ENCODE measurements at regions not wholly inside any gene's neighbourhood (a gene's known extent, or its start where the extent isn't known, plus 50 kb on each side); places are given as distances from the start of the nearest gene placed in this dataset.

DNA sequence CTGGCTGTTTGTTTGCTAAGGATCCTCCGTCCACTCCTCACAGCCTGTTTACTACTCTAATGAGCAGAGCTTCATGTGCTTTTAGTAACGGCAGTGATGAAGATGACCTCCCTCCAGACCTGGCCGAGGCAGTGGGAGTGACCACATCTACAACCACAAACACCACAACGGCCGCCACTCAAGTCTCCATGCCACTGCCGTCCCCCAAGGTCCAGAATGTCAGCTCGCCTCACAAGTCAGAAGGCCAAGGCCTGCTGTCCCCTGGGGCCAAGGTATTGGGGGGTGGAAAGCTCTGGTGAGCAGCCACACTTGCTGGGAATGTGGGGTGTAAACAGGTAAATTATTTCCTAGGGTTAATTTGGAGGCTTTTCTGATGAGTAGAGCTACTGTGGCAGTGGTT lies 926.4 kb downstream of the IPMK start:
- no CpG with 5 or more reads among the region's 7 CpGs for WGBS (ENCODE audit: extremely low coverage, insufficient coverage, insufficient read length)
- H3K9ac ChIP-seq (ENCODE audit: low read length) = no peak overlapping the region

GRCh38 chr10:57338823-57339558 lies 928.7 kb downstream of the IPMK start:
- no peak overlapping the region for H4K91ac ChIP-seq (ENCODE audit: low read depth, low read length)
- no peak overlapping the region for H3K23ac ChIP-seq (ENCODE audit: low read length)
- H2BK5ac ChIP-seq (ENCODE audit: low read depth, low read length, poor library complexity) = no peak overlapping the region
- H3K4me3 ChIP-seq (ENCODE audit: low read depth, low read length) = no peak overlapping the region
- no peaks in the 10 kb centered on the region for H3K79me1 ChIP-seq (ENCODE audit: low read length)
- H3K36me3 ChIP-seq (ENCODE audit: control insufficient read depth in 1 of 2, insufficient read depth in 2 of 2, low read length in 2 of 2) = no peaks in the 10 kb centered on the region
- H3K27ac ChIP-seq (ENCODE audit: low read depth, low read length) = no peak overlapping the region
- H2BK12ac ChIP-seq (ENCODE audit: low read length) = no peak overlapping the region
- no peak overlapping the region for H3K4me2 ChIP-seq (ENCODE audit: low read length)
- H3K79me2 ChIP-seq (ENCODE audit: control insufficient read depth, insufficient read depth, low read length, poor library complexity) = no peaks in the 10 kb centered on the region
- H2AFZ ChIP-seq (ENCODE audit: insufficient read depth, low read length, poor library complexity) = no peak overlapping the region
- peak; percentile 5 to 74 for DNase-seq
- no peaks in the 10 kb centered on the region for H3K4me1 ChIP-seq (ENCODE audit: control insufficient read depth in 1 of 2, insufficient read depth in 2 of 2, low read length in 2 of 2)
- H3K9me3 ChIP-seq (ENCODE audit: insufficient read depth, low read depth, low read length) = peaks cover 3% of the 10 kb centered on the region
- no peak overlapping the region for H3K9ac ChIP-seq (ENCODE audit: low read length)
- no peaks in the 10 kb centered on the region for H3K27me3 ChIP-seq (ENCODE audit: insufficient read depth, low read length)
- no CpG with 5 or more reads among the region's 4 CpGs for WGBS (ENCODE audit: extremely low coverage, insufficient coverage, insufficient read length)
- no peak overlapping the region for H3K18ac ChIP-seq (ENCODE audit: low read length)
- H3K4ac ChIP-seq (ENCODE audit: low read depth, low read length) = no peak overlapping the region
- no peak overlapping the region for H4K8ac ChIP-seq (ENCODE audit: low read depth, low read length)
- H2BK120ac ChIP-seq (ENCODE audit: insufficient read depth, low read length, poor library complexity) = no peak overlapping the region
- H2AK5ac ChIP-seq (ENCODE audit: low read length) = no peak overlapping the region
- no peak overlapping the region for H4K12ac ChIP-seq (ENCODE audit: low read depth, low read length)
- H3K14ac ChIP-seq (ENCODE audit: low read length) = no peak overlapping the region

More for the DNA sequence above, 926.4 kb downstream of the IPMK start:
- Histone ChIP-seq H3K27ac (ENCODE audit: low read depth, low read length) (no peak overlapping the region), H3K79me2 (ENCODE audit: control insufficient read depth, insufficient read depth, low read length, poor library complexity) (no peaks in the 10 kb centered on the region), H3K23ac (ENCODE audit: low read length) (no peak overlapping the region), H2BK120ac (ENCODE audit: insufficient read depth, low read length, poor library complexity) (no peak overlapping the region), H2BK12ac (ENCODE audit: low read length) (no peak overlapping the region), H4K8ac (ENCODE audit: low read depth, low read length) (no peak overlapping the region), H4K91ac (ENCODE audit: low read depth, low read length) (no peak overlapping the region), H2BK5ac (ENCODE audit: low read depth, low read length, poor library complexity) (no peak overlapping the region), H3K14ac (ENCODE audit: low read length) (no peak overlapping the region), H3K4me3 (ENCODE audit: low read depth, low read length) (no peak overlapping the region), H3K27me3 (ENCODE audit: insufficient read depth, low read length) (no peaks in the 10 kb centered on the region), H3K4me1 (ENCODE audit: control insufficient read depth in 1 of 2, insufficient read depth in 2 of 2, low read length in 2 of 2) (no peaks in the 10 kb centered on the region), H3K4me2 (ENCODE audit: low read length) (no peak overlapping the region), H3K36me3 (ENCODE audit: control insufficient read depth in 1 of 2, insufficient read depth in 2 of 2, low read length in 2 of 2) (no peaks in the 10 kb centered on the region), H3K4ac (ENCODE audit: low read depth, low read length) (no peak overlapping the region), H4K12ac (ENCODE audit: low read depth, low read length) (no peak overlapping the region), H2AK5ac (ENCODE audit: low read length) (no peak overlapping the region), H3K79me1 (ENCODE audit: low read length) (no peaks in the 10 kb centered on the region), H2AFZ (ENCODE audit: insufficient read depth, low read length, poor library complexity) (no peak overlapping the region), H3K9me3 (ENCODE audit: insufficient read depth, low read depth, low read length) (peaks cover 3% of the 10 kb centered on the region), H3K18ac (ENCODE audit: low read length) (no peak overlapping the region)
- no peak for DNase-seq

- no peaks in the 10 kb centered on the region for H3K36me3 ChIP-seq (ENCODE audit: control insufficient read depth in 1 of 2, insufficient read depth in 2 of 2, low read length in 2 of 2)
- H3K9me3 ChIP-seq (ENCODE audit: insufficient read depth, low read depth, low read length) = peaks cover 2% of the 10 kb centered on the region
- no peak overlapping the region for H3K23ac ChIP-seq (ENCODE audit: low read length)
- H3K4me2 ChIP-seq (ENCODE audit: low read length) = no peak overlapping the region
- H2BK120ac ChIP-seq (ENCODE audit: insufficient read depth, low read length, poor library complexity) = no peak overlapping the region
- no peak overlapping the region for H2AK5ac ChIP-seq (ENCODE audit: low read length)
- no peak overlapping the region for H2BK12ac ChIP-seq (ENCODE audit: low read length)
- H4K91ac ChIP-seq (ENCODE audit: low read depth, low read length) = no peak overlapping the region
- H3K4ac ChIP-seq (ENCODE audit: low read depth, low read length) = no peak overlapping the region
- no peak overlapping the region for H3K14ac ChIP-seq (ENCODE audit: low read length)
- no peak overlapping the region for H3K18ac ChIP-seq (ENCODE audit: low read length)
- no peak overlapping the region for H4K8ac ChIP-seq (ENCODE audit: low read depth, low read length)
- H2BK5ac ChIP-seq (ENCODE audit: low read depth, low read length, poor library complexity) = no peak overlapping the region
- WGBS (ENCODE audit: extremely low coverage, insufficient coverage, insufficient read length) = no CpG with 5 or more reads among the region's 14 CpGs
- H3K9ac ChIP-seq (ENCODE audit: low read length) = no peak overlapping the region
- H3K4me3 ChIP-seq (ENCODE audit: low read depth, low read length) = no peak overlapping the region
- DNase-seq = no peak
- no peak overlapping the region for H3K27ac ChIP-seq (ENCODE audit: low read depth, low read length)
- H4K12ac ChIP-seq (ENCODE audit: low read depth, low read length) = no peak overlapping the region
- no peaks in the 10 kb centered on the region for H3K27me3 ChIP-seq (ENCODE audit: insufficient read depth, low read length)
- no peaks in the 10 kb centered on the region for H3K79me2 ChIP-seq (ENCODE audit: control insufficient read depth, insufficient read depth, low read length, poor library complexity)
- H2AFZ ChIP-seq (ENCODE audit: insufficient read depth, low read length, poor library complexity) = no peak overlapping the region
- no peaks in the 10 kb centered on the region for H3K4me1 ChIP-seq (ENCODE audit: control insufficient read depth in 1 of 2, insufficient read depth in 2 of 2, low read length in 2 of 2)
- no peaks in the 10 kb centered on the region for H3K79me1 ChIP-seq (ENCODE audit: low read length)
These were observed 930.8 kb downstream of the IPMK start for GRCh38 chr10:57336865-57337264.

GRCh38 chr10:57336341-57336740 lies 931.4 kb downstream of the IPMK start:
- no peak overlapping the region for H2AK5ac ChIP-seq (ENCODE audit: low read length)
- H3K27me3 ChIP-seq (ENCODE audit: insufficient read depth, low read length) = no peaks in the 10 kb centered on the region
- H3K36me3 ChIP-seq (ENCODE audit: control insufficient read depth in 1 of 2, insufficient read depth in 2 of 2, low read length in 2 of 2) = no peaks in the 10 kb centered on the region
- no peaks in the 10 kb centered on the region for H3K79me2 ChIP-seq (ENCODE audit: control insufficient read depth, insufficient read depth, low read length, poor library complexity)
- H3K4me2 ChIP-seq (ENCODE audit: low read length) = no peak overlapping the region
- WGBS (ENCODE audit: extremely low coverage, insufficient coverage, insufficient read length) = no CpG with 5 or more reads among the region's 12 CpGs
- H3K4me3 ChIP-seq (ENCODE audit: low read depth, low read length) = no peak overlapping the region
- H3K14ac ChIP-seq (ENCODE audit: low read length) = no peak overlapping the region
- no peak overlapping the region for H2BK12ac ChIP-seq (ENCODE audit: low read length)
- no peak overlapping the region for H3K9ac ChIP-seq (ENCODE audit: low read length)
- H3K18ac ChIP-seq (ENCODE audit: low read length) = no peak overlapping the region
- no peak overlapping the region for H2BK5ac ChIP-seq (ENCODE audit: low read depth, low read length, poor library complexity)
- H3K27ac ChIP-seq (ENCODE audit: low read depth, low read length) = no peak overlapping the region
- no peaks in the 10 kb centered on the region for H3K79me1 ChIP-seq (ENCODE audit: low read length)
- no peak for DNase-seq
- no peaks in the 10 kb centered on the region for H3K4me1 ChIP-seq (ENCODE audit: control insufficient read depth in 1 of 2, insufficient read depth in 2 of 2, low read length in 2 of 2)
- H4K91ac ChIP-seq (ENCODE audit: low read depth, low read length) = no peak overlapping the region
- no peak overlapping the region for H4K8ac ChIP-seq (ENCODE audit: low read depth, low read length)
- no peak overlapping the region for H2AFZ ChIP-seq (ENCODE audit: insufficient read depth, low read length, poor library complexity)
- H2BK120ac ChIP-seq (ENCODE audit: insufficient read depth, low read length, poor library complexity) = no peak overlapping the region
- H3K23ac ChIP-seq (ENCODE audit: low read length) = no peak overlapping the region
- no peak overlapping the region for H4K12ac ChIP-seq (ENCODE audit: low read depth, low read length)
- no peak overlapping the region for H3K4ac ChIP-seq (ENCODE audit: low read depth, low read length)
- no peaks in the 10 kb centered on the region for H3K9me3 ChIP-seq (ENCODE audit: insufficient read depth, low read depth, low read length)

Measured in trophoblast cell (in vitro differentiated cells and primary cell).